OCI-LY3 (cell line): ENCODE measurements at regions not wholly inside any gene's neighbourhood (a gene's known extent, or its start where the extent isn't known, plus 50 kb on each side); places are given as distances from the start of the nearest gene placed in this dataset.

Experiments
- H2AFZ ChIP-seq: fragments of 200-600, 300-600 bp; shearing (Covaris generic); 2 replicates; pipeline ENCODE4 v1.6.0; 2014; ENCODE audit warnings: antibody characterized with exemption, low read depth, low read length
- H3K27ac ChIP-seq: fragments of 200-600, 300-600 bp; sonication (generic); 2 replicates; pipeline ENCODE4 v1.5.1; 2014; ENCODE audit warnings: mild to moderate bottlenecking, low read length, moderate library complexity, mixed read lengths
- H3K27me3 ChIP-seq: fragments of 200-600, 300-600 bp; sonication (generic); 2 replicates; pipeline ENCODE4 v1.6.1; 2014; ENCODE audit warnings: low read depth, low read length, mixed read lengths
- H3K36me3 ChIP-seq: fragments of 200-600, 300-600 bp; sonication (generic); replicated peaks from 2 replicates; pipeline ENCODE3; 2014; ENCODE audit warnings: low read depth, low read length, mixed read lengths
- H3K4me1 ChIP-seq: fragments of 300-600, 200-600 bp; sonication (generic); 2 replicates; pipeline ENCODE4 v1.6.1; 2014; ENCODE audit warnings: low read length, mixed read lengths
- H3K4me2 ChIP-seq: fragments of 200-600, 300-600 bp; sonication (generic); 2 replicates; pipeline ENCODE4 v1.6.1; 2014; ENCODE audit warnings: low read length, mixed read lengths
- H3K4me3 ChIP-seq: fragments of 300-600, 200-600 bp; sonication (generic); 2 replicates; pipeline ENCODE4 v1.5.1; 2014; ENCODE audit warnings: antibody characterized with exemption, mild to moderate bottlenecking, low read length, moderate library complexity
- H3K79me2 ChIP-seq: fragments of 300-600, 200-600 bp; shearing (Covaris generic); 2 replicates; pipeline ENCODE4 v1.6.1; 2014; ENCODE audit warnings: mild to moderate bottlenecking, low read length, mixed read lengths
- H3K9ac ChIP-seq: fragments of 300-600, 200-600 bp; shearing (Covaris generic); 2 replicates; pipeline ENCODE4 v1.6.0; 2014; ENCODE audit warnings: mild to moderate bottlenecking, low read length, moderate library complexity
- H3K9me3 ChIP-seq: fragments of 200-600, 300-600 bp; shearing (Covaris generic); 2 replicates; pipeline ENCODE4 v1.6.1; 2014; ENCODE audit warnings: low read length, mixed read lengths; ENCODE audit not compliant: insufficient read depth
- H4K20me1 ChIP-seq: fragments of 200-600, 300-600 bp; sonication (generic); 2 replicates; pipeline ENCODE4 v1.6.1; 2016; ENCODE audit warnings: low read length, mixed read lengths; ENCODE audit not compliant: insufficient read depth
- CTCF ChIP-seq: fragments of 200-600, 300-600 bp; sonication (generic); IDR thresholded peaks from 2 replicates; pipeline ENCODE4 v1.5.1; 2014; ENCODE audit warnings: antibody characterized with exemption, low read length, low read depth
- EZH2phosphoT487 ChIP-seq: fragments of 200-600 bp; shearing (Covaris generic); IDR thresholded peaks from 2 replicates; pipeline ENCODE4 v1.6.1; 2018; ENCODE audit warnings: antibody characterized with exemption, mixed run types, low read depth

- no peaks in the 10 kb centered on the region for H3K4me1 ChIP-seq
- no peak overlapping the region for H2AFZ ChIP-seq
- H3K79me2 ChIP-seq, result no peaks in the 10 kb centered on the region
- H3K9me3 ChIP-seq, result no peaks in the 10 kb centered on the region
- TF ChIP-seq CTCF (no peak), EZH2phosphoT487 (no peak)
- H3K27ac ChIP-seq, result no peak overlapping the region
- H3K36me3 ChIP-seq, result no peaks in the 10 kb centered on the region
- no peak overlapping the region for H3K9ac ChIP-seq
- H3K4me3 ChIP-seq, result no peak overlapping the region
- H3K4me2 ChIP-seq, result no peak overlapping the region
- peaks cover 11% of the 10 kb centered on the region; the same call in 1 of the 2 replicates for H3K27me3 ChIP-seq
- H4K20me1 ChIP-seq, result no peaks in the 10 kb centered on the region
These were observed 211.9 kb upstream of the LHX5 start for GRCh38 chr12:113683574-113683973.

GRCh38 chr12:113680868-113681267 is 209.2 kb upstream of the LHX5 start:
- H3K9ac ChIP-seq, result no peak overlapping the region
- H3K4me1 ChIP-seq, result no peaks in the 10 kb centered on the region
- H2AFZ ChIP-seq, result no peak overlapping the region
- H3K27ac ChIP-seq, result no peak overlapping the region
- no peaks in the 10 kb centered on the region for H4K20me1 ChIP-seq
- peaks cover 34% of the 10 kb centered on the region for H3K27me3 ChIP-seq
- no peaks in the 10 kb centered on the region for H3K36me3 ChIP-seq
- TF ChIP-seq EZH2phosphoT487, result no peak
- TF ChIP-seq CTCF, result no peak
- H3K4me3 ChIP-seq, result no peak overlapping the region
- no peaks in the 10 kb centered on the region for H3K9me3 ChIP-seq
- H3K4me2 ChIP-seq, result no peak overlapping the region
- H3K79me2 ChIP-seq, result no peaks in the 10 kb centered on the region

- Histone ChIP-seq H3K9ac (no peak overlapping the region), H3K27me3 (peaks cover 34% of the 10 kb centered on the region), H2AFZ (no peak overlapping the region), H3K4me1 (no peaks in the 10 kb centered on the region), H4K20me1 (no peaks in the 10 kb centered on the region), H3K4me2 (no peak overlapping the region), H3K27ac (no peak overlapping the region), H3K79me2 (no peaks in the 10 kb centered on the region), H3K36me3 (no peaks in the 10 kb centered on the region), H3K4me3 (no peak overlapping the region), H3K9me3 (no peaks in the 10 kb centered on the region)
- TF ChIP-seq EZH2phosphoT487, result no peak
- TF ChIP-seq CTCF, result no peak
These were observed 206.8 kb upstream of the LHX5 start for GRCh38 chr12:113678223-113679119.

GRCh38 chr12:113676547-113676946 is 204.9 kb upstream of the LHX5 start:
- H3K27me3 ChIP-seq, result peaks cover 34% of the 10 kb centered on the region

More at GRCh38 chr12:113676547-113676946, 204.9 kb upstream of the LHX5 start:
- H3K9ac ChIP-seq, result no peak overlapping the region
- H3K79me2 ChIP-seq, result no peaks in the 10 kb centered on the region
- no peak overlapping the region for H3K4me2 ChIP-seq
- no peak overlapping the region for H3K27ac ChIP-seq
- no peaks in the 10 kb centered on the region for H3K36me3 ChIP-seq
- no peak overlapping the region for H2AFZ ChIP-seq
- no peaks in the 10 kb centered on the region for H4K20me1 ChIP-seq
- H3K4me1 ChIP-seq, result no peaks in the 10 kb centered on the region
- H3K4me3 ChIP-seq, result no peak overlapping the region
- no peaks in the 10 kb centered on the region for H3K9me3 ChIP-seq
- TF ChIP-seq CTCF (no peak), EZH2phosphoT487 (no peak)
